Liver (tissue), 8 donors: ENCODE measurements at regions not wholly inside any gene's neighbourhood (a gene's known extent, or its start where the extent isn't known, plus 50 kb on each side); places are given as distances from the start of the nearest gene placed in this dataset.

Experiments used
- DNase-seq: peaks from one replicate; pipeline ENCODE4 v3.0.0-alpha.2; 2017; ENCODE audit warnings: low spot score
- H3K27ac ChIP-seq, 2 donors: one replicate each; pipeline ENCODE4 v1.7.0; 2013; ENCODE audit warnings: inconsistent platforms in 2 of 2, low read length in 2 of 2, control low read depth in 1 of 2, low read depth in 1 of 2, mild to moderate bottlenecking in 1 of 2
- H3K27me3 ChIP-seq, 4 donors: one replicate each; pipeline versions ENCODE4 v1.6.1 to v1.7.0; 2013; ENCODE audit warnings: low read length in 3 of 4, inconsistent platforms in 1 of 4, mild to moderate bottlenecking in 1 of 4, moderate library complexity in 1 of 4; ENCODE audit not compliant: control insufficient read depth in 4 of 4, insufficient read depth in 4 of 4
- H3K36me3 ChIP-seq, 4 donors: one replicate each; pipeline versions ENCODE4 v1.6.1 to v1.7.0; 2013; ENCODE audit warnings: low read length in 3 of 4, mild to moderate bottlenecking in 3 of 4, low read depth in 1 of 4, moderate library complexity in 1 of 4; ENCODE audit not compliant: control insufficient read depth in 4 of 4, insufficient read depth in 3 of 4
- H3K4me1 ChIP-seq, 4 donors: one replicate each; pipeline versions ENCODE4 v1.6.1 to v1.7.0; 2013; ENCODE audit warnings: low read length in 3 of 4, mild to moderate bottlenecking in 3 of 4, moderate library complexity in 1 of 4; ENCODE audit not compliant: control insufficient read depth in 4 of 4, insufficient read depth in 4 of 4
- H3K4me3 ChIP-seq, 3 donors: one replicate each; pipeline versions ENCODE4 v1.6.1 to v1.7.0; 2013; ENCODE audit warnings: low read length in 3 of 3, control low read depth in 1 of 3, low read depth in 1 of 3, mild to moderate bottlenecking in 1 of 3
- H3K9ac ChIP-seq, 2 donors: one replicate each; pipeline ENCODE4 v1.7.0; 2013; ENCODE audit warnings: low read length in 2 of 2, mild to moderate bottlenecking in 2 of 2, moderate library complexity in 2 of 2, control low read depth in 1 of 2, low read depth in 1 of 2
- H3K9me3 ChIP-seq, 4 donors: one replicate each; pipeline versions ENCODE4 v1.6.1 to v1.7.0; 2013; ENCODE audit warnings: low read length in 3 of 4; ENCODE audit not compliant: control insufficient read depth in 4 of 4
- EGR1 ChIP-seq, 2 donors: IDR thresholded peaks; 2 replicates each; pipeline ENCODE4 v1.6.1; 2016 to 2018; ENCODE audit warnings: antibody characterized with exemption in 2 of 2, low read depth in 2 of 2
- FOXA1 ChIP-seq: IDR thresholded peaks from 2 replicates; pipeline ENCODE4 v1.6.1; 2016; ENCODE audit warnings: antibody characterized with exemption
- FOXA2 ChIP-seq: IDR thresholded peaks from 2 replicates; pipeline ENCODE4 v1.6.1; 2016; ENCODE audit warnings: antibody characterized with exemption
- GABPA ChIP-seq, 2 donors: IDR thresholded peaks in 1 of 2; conservative IDR thresholded peaks in 1 of 2; 2 replicates each; pipeline ENCODE4 v1.6.1; 2016; ENCODE audit warnings: antibody characterized with exemption in 2 of 2, mild to moderate bottlenecking in 1 of 2, moderate library complexity in 1 of 2
- HNF4A ChIP-seq, 2 donors: conservative IDR thresholded peaks; 2 replicates each; pipeline ENCODE4 v1.6.1; 2016; ENCODE audit warnings: antibody characterized with exemption in 2 of 2, mild to moderate bottlenecking in 2 of 2
- HNF4G ChIP-seq: IDR thresholded peaks from 2 replicates; pipeline ENCODE4 v1.6.1; 2016; ENCODE audit warnings: antibody characterized with exemption
- JUND ChIP-seq, 2 donors: IDR thresholded peaks; 2 replicates each; pipeline ENCODE4 v1.6.1; 2016; ENCODE audit warnings: antibody characterized with exemption in 2 of 2
- NR2F2 ChIP-seq: IDR thresholded peaks from 2 replicates; pipeline ENCODE4 v1.6.1; 2016; ENCODE audit warnings: antibody characterized with exemption
- RAD21 ChIP-seq, 2 donors: IDR thresholded peaks; 2 replicates each; pipeline ENCODE4 v1.6.1; 2016; ENCODE audit warnings: antibody characterized with exemption in 2 of 2, mild to moderate bottlenecking in 2 of 2
- RXRA ChIP-seq, 2 donors: IDR thresholded peaks; 2 replicates each; pipeline ENCODE4 v1.6.1; 2017 to 2018; ENCODE audit warnings: antibody characterized with exemption in 2 of 2, mild to moderate bottlenecking in 1 of 2
- SP1 ChIP-seq: IDR thresholded peaks from 2 replicates; pipeline ENCODE4 v1.6.1; 2018; ENCODE audit warnings: antibody characterized with exemption, mild to moderate bottlenecking
- TAF1 ChIP-seq: conservative IDR thresholded peaks from 2 replicates; pipeline ENCODE4 v1.6.1; 2016; ENCODE audit warnings: antibody characterized with exemption, mild to moderate bottlenecking
- YY1 ChIP-seq: IDR thresholded peaks from 2 replicates; pipeline ENCODE4 v1.6.1; 2016; ENCODE audit warnings: antibody characterized with exemption, mild to moderate bottlenecking
- WGBS: extraction: QIAGEN DNeasy Blood & Tissue Kit; methylation state at CpG from one replicate; pipeline ENCODE4 v1.1.7; 2013; 5-methylcytosine and 5-hydroxymethylcytosine counted together
- TF ChIP-seq, protein P1 (sequence below): IDR thresholded peaks from 2 replicates; pipeline ENCODE4 v1.6.1; 2016; ENCODE audit warnings: antibody characterized with exemption
- TF ChIP-seq, protein P2 (sequence below): fragments of 150-350 bp; IDR thresholded peaks from 2 replicates; pipeline ENCODE4 v1.5.1; 2017; ENCODE audit warnings: improper control_type of control experiment, low read depth, low read length; ENCODE audit not compliant: missing input control
- TF ChIP-seq, protein P3 (sequence below): IDR thresholded peaks from 2 replicates; pipeline ENCODE4 v1.6.1; 2016; ENCODE audit warnings: antibody characterized with exemption
- TF ChIP-seq, protein P4 (sequence below): IDR thresholded peaks from 2 replicates; pipeline ENCODE4 v1.6.1; 2016; ENCODE audit warnings: antibody characterized with exemption, mild to moderate bottlenecking
- TF ChIP-seq, protein P5 (sequence below): IDR thresholded peaks from 2 replicates; pipeline ENCODE4 v1.6.1; 2016; ENCODE audit warnings: antibody characterized with exemption
- donor health status: healthy.
- donor health status: healthy.
- donor health status: healthy.
- donor health status: healthy.
- donor health status: healthy.

DNA sequence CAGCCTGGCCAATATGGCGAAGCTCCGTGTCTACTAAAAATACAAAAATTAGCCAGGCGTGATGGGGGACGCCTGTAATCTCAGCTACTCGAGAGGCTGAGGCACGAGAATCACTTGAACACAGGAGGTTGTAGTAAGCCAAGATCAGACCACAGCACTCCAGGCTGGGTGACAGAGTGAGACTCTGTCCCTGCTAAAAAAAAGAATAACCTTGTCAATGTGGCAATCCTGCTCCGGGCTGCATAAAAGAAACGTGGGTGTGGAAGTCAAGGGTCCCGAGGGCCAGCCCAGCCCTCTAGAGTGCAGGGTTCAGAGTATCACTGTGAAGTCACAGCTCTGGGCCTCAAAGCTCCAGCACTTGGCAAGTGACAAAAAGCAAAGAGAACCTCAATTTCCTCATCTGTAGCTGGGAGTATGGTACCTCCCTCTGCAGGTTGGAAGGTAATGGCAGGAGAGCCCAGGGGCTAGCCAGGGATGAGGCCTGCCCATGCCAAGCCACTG is 73.5 kb upstream of the IQSEC1 start:
- Histone ChIP-seq H3K27me3 (no peaks in the 10 kb centered on the region), H3K36me3 (no peaks in the 10 kb centered on the region), H3K27ac (no peak overlapping the region), H3K4me1 (no peaks in the 10 kb centered on the region), H3K4me3 (no peak overlapping the region), H3K9me3 (no peaks in the 10 kb centered on the region), H3K9ac (no peak overlapping the region)
- no peak for TF ChIP-seq YY1
- TF ChIP-seq, protein P1, sequence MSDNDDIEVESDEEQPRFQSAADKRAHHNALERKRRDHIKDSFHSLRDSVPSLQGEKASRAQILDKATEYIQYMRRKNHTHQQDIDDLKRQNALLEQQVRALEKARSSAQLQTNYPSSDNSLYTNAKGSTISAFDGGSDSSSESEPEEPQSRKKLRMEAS = no peak
- no peak for TF ChIP-seq EGR1 (IDR thresholded peaks at IDR 0.05; ENCODE audit: low read depth in 2 of 2)
- no peak for TF ChIP-seq NR2F2
- TF ChIP-seq RXRA (IDR thresholded peaks at IDR 0.05) = no peak
- no peak for TF ChIP-seq GABPA (IDR thresholded peaks at IDR 0.05 in 1 of 2, conservative IDR thresholded peaks at IDR 0.05 in 1 of 2)
- no peak for TF ChIP-seq RAD21 (IDR thresholded peaks at IDR 0.05)
- TF ChIP-seq FOXA2 = no peak
- TF ChIP-seq, protein P2, sequence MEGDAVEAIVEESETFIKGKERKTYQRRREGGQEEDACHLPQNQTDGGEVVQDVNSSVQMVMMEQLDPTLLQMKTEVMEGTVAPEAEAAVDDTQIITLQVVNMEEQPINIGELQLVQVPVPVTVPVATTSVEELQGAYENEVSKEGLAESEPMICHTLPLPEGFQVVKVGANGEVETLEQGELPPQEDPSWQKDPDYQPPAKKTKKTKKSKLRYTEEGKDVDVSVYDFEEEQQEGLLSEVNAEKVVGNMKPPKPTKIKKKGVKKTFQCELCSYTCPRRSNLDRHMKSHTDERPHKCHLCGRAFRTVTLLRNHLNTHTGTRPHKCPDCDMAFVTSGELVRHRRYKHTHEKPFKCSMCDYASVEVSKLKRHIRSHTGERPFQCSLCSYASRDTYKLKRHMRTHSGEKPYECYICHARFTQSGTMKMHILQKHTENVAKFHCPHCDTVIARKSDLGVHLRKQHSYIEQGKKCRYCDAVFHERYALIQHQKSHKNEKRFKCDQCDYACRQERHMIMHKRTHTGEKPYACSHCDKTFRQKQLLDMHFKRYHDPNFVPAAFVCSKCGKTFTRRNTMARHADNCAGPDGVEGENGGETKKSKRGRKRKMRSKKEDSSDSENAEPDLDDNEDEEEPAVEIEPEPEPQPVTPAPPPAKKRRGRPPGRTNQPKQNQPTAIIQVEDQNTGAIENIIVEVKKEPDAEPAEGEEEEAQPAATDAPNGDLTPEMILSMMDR = no peak
- TF ChIP-seq, protein P3, sequence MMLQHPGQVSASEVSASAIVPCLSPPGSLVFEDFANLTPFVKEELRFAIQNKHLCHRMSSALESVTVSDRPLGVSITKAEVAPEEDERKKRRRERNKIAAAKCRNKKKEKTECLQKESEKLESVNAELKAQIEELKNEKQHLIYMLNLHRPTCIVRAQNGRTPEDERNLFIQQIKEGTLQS = no peak
- no peak for TF ChIP-seq FOXA1
- DNase-seq = no peak
- WGBS = 81% methylated on average over 9 of the region's 9 CpGs

DNA sequence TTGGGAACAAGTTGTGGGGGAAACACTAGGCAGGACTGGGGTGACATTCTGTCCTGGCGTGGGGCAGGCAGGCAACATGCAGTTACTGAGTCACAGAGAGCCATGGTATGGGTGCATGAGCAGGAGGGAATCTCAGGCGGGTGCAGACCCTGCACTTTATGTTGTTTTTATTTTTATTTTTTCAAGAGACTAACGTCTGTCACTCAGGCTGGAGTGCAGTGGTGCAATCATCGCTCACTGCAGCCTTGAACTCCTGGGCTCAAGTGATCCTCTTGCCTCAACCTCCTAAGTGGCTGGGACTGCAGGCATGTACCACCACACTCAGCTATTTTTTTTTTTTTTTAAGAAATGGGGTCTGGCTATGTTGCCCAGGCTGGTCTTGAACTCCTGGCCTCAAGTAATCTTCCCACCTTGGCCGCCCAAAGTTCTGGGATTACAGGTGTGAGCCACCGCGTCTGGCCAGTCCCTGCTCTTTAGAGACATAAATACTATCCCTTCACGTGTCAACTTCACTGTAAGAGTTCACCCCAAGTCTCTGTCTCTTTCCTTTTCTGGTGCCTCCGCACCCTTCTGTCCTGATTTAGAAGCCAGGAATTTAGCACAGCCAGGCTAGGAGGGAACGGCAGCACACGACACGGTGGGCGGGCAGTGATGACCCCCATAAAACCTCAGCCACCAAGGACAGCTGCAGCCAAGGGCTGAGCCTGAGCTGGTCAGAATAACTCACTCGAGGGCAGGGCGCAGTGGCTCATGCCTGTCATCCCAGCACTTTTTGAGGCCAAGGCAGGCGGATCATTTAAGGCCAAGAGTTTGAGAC is 72.8 kb upstream of the IQSEC1 start:
- Histone ChIP-seq H3K36me3 (no peaks in the 10 kb centered on the region), H3K4me3 (no peak overlapping the region), H3K27ac (no peak overlapping the region), H3K27me3 (no peaks in the 10 kb centered on the region), H3K9me3 (no peaks in the 10 kb centered on the region), H3K4me1 (no peaks in the 10 kb centered on the region), H3K9ac (no peak overlapping the region)
- 85% methylated on average over 16 of the region's 16 CpGs for WGBS
- TF ChIP-seq JUND (IDR thresholded peaks at IDR 0.05) (no peak), EGR1 (IDR thresholded peaks at IDR 0.05; ENCODE audit: low read depth in 2 of 2) (no peak), YY1 (no peak), TAF1 (no peak), SP1 (no peak), FOXA2 (no peak), HNF4G (no peak), FOXA1 (no peak), HNF4A (conservative IDR thresholded peaks at IDR 0.05) (no peak), RAD21 (IDR thresholded peaks at IDR 0.05) (no peak), NR2F2 (no peak), GABPA (IDR thresholded peaks at IDR 0.05 in 1 of 2, conservative IDR thresholded peaks at IDR 0.05 in 1 of 2) (no peak), RXRA (IDR thresholded peaks at IDR 0.05) (no peak)
- TF ChIP-seq, protein P4, sequence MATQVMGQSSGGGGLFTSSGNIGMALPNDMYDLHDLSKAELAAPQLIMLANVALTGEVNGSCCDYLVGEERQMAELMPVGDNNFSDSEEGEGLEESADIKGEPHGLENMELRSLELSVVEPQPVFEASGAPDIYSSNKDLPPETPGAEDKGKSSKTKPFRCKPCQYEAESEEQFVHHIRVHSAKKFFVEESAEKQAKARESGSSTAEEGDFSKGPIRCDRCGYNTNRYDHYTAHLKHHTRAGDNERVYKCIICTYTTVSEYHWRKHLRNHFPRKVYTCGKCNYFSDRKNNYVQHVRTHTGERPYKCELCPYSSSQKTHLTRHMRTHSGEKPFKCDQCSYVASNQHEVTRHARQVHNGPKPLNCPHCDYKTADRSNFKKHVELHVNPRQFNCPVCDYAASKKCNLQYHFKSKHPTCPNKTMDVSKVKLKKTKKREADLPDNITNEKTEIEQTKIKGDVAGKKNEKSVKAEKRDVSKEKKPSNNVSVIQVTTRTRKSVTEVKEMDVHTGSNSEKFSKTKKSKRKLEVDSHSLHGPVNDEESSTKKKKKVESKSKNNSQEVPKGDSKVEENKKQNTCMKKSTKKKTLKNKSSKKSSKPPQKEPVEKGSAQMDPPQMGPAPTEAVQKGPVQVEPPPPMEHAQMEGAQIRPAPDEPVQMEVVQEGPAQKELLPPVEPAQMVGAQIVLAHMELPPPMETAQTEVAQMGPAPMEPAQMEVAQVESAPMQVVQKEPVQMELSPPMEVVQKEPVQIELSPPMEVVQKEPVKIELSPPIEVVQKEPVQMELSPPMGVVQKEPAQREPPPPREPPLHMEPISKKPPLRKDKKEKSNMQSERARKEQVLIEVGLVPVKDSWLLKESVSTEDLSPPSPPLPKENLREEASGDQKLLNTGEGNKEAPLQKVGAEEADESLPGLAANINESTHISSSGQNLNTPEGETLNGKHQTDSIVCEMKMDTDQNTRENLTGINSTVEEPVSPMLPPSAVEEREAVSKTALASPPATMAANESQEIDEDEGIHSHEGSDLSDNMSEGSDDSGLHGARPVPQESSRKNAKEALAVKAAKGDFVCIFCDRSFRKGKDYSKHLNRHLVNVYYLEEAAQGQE = no peak
- TF ChIP-seq, protein P5, sequence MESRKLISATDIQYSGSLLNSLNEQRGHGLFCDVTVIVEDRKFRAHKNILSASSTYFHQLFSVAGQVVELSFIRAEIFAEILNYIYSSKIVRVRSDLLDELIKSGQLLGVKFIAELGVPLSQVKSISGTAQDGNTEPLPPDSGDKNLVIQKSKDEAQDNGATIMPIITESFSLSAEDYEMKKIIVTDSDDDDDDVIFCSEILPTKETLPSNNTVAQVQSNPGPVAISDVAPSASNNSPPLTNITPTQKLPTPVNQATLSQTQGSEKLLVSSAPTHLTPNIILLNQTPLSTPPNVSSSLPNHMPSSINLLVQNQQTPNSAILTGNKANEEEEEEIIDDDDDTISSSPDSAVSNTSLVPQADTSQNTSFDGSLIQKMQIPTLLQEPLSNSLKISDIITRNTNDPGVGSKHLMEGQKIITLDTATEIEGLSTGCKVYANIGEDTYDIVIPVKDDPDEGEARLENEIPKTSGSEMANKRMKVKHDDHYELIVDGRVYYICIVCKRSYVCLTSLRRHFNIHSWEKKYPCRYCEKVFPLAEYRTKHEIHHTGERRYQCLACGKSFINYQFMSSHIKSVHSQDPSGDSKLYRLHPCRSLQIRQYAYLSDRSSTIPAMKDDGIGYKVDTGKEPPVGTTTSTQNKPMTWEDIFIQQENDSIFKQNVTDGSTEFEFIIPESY = no peak
- TF ChIP-seq, protein P1 = no peak
- TF ChIP-seq, protein P3 = no peak
- TF ChIP-seq, protein P2 = no peak
- DNase-seq = no peak
